ENCODE measurements at regions not wholly inside any gene's neighbourhood (a gene's known extent, or its start where the extent isn't known, plus 50 kb on each side); places are given as distances from the start of the nearest gene placed in this dataset.

- Histone ChIP-seq H3K27me3 (ENCODE audit: control insufficient read depth in 4 of 4, insufficient read depth in 4 of 4, low read length in 3 of 4) (no peaks in the 10 kb centered on the region), H3K4me3 (ENCODE audit: low read depth in 1 of 3, low read length in 3 of 3) (no peak overlapping the region), H3K9me3 (ENCODE audit: control insufficient read depth in 4 of 4, low read length in 3 of 4) (peaks cover 0 to 8% (median 0%) of the 10 kb centered on the region in 4 donors), H3K9ac (ENCODE audit: low read depth in 1 of 2, low read length in 2 of 2) (no peak overlapping the region), H3K4me1 (ENCODE audit: control insufficient read depth in 4 of 4, insufficient read depth in 4 of 4, low read length in 3 of 4) (no peaks in the 10 kb centered on the region), H3K27ac (ENCODE audit: low read depth in 1 of 2, low read length in 2 of 2) (no peak overlapping the region), H3K36me3 (ENCODE audit: control insufficient read depth in 4 of 4, insufficient read depth in 3 of 4, low read depth in 1 of 4, low read length in 3 of 4) (no peaks in the 10 kb centered on the region)
- no peak for DNase-seq (ENCODE audit: low spot score)
- TF ChIP-seq SP1 (IDR thresholded peaks at IDR 0.05): no peak
- no peak for TF ChIP-seq HNF4G (IDR thresholded peaks at IDR 0.05)
- no peak for TF ChIP-seq RXRA (IDR thresholded peaks at IDR 0.05)
- TF ChIP-seq FOXA1 (IDR thresholded peaks at IDR 0.05): no peak
- no peak for TF ChIP-seq ZBTB33 (IDR thresholded peaks at IDR 0.05)
- TF ChIP-seq FOXA2 (IDR thresholded peaks at IDR 0.05): no peak
- no peak for TF ChIP-seq REST (IDR thresholded peaks at IDR 0.05)
- WGBS: 24% methylated on average over 4 of the region's 4 CpGs
These were observed 243.6 kb downstream of the KIF21A start for GRCh38 chr12:39199351-39199750.

GRCh38 chr12:39188689-39189088 lies 254.2 kb downstream of the KIF21A start:
- Histone ChIP-seq H3K4me1 (ENCODE audit: control insufficient read depth in 4 of 4, insufficient read depth in 4 of 4, low read length in 3 of 4) (no peaks in the 10 kb centered on the region), H3K36me3 (ENCODE audit: control insufficient read depth in 4 of 4, insufficient read depth in 3 of 4, low read depth in 1 of 4, low read length in 3 of 4) (no peaks in the 10 kb centered on the region), H3K27ac (ENCODE audit: low read depth in 1 of 2, low read length in 2 of 2) (no peak overlapping the region), H3K27me3 (ENCODE audit: control insufficient read depth in 4 of 4, insufficient read depth in 4 of 4, low read length in 3 of 4) (no peaks in the 10 kb centered on the region), H3K9me3 (ENCODE audit: control insufficient read depth in 4 of 4, low read length in 3 of 4) (no peaks in the 10 kb centered on the region), H3K9ac (ENCODE audit: low read depth in 1 of 2, low read length in 2 of 2) (no peak overlapping the region), H3K4me3 (ENCODE audit: low read depth in 1 of 3, low read length in 3 of 3) (no peak overlapping the region)
- 86% methylated on average over 5 of the region's 5 CpGs for WGBS
- TF ChIP-seq JUND (IDR thresholded peaks at IDR 0.05): no peak
- TF ChIP-seq RAD21 (IDR thresholded peaks at IDR 0.05): no peak
- TF ChIP-seq NR2F2 (IDR thresholded peaks at IDR 0.05): no peak
- TF ChIP-seq TAF1 (conservative IDR thresholded peaks at IDR 0.05): no peak
- TF ChIP-seq SP1 (IDR thresholded peaks at IDR 0.05): no peak
- TF ChIP-seq HNF4A (conservative IDR thresholded peaks at IDR 0.05): no peak
- TF ChIP-seq MAX (IDR thresholded peaks at IDR 0.05): no peak
- DNase-seq (ENCODE audit: low spot score): no peak

GRCh38 chr12:39186744-39187143 lies 256.2 kb downstream of the KIF21A start:
- H3K9ac ChIP-seq (ENCODE audit: low read depth in 1 of 2, low read length in 2 of 2): no peak overlapping the region
- H3K4me3 ChIP-seq (ENCODE audit: low read depth in 1 of 3, low read length in 3 of 3): no peak overlapping the region
- 87% methylated on average over 11 of the region's 11 CpGs for WGBS
- H3K4me1 ChIP-seq (ENCODE audit: control insufficient read depth in 4 of 4, insufficient read depth in 4 of 4, low read length in 3 of 4): no peaks in the 10 kb centered on the region
- H3K27me3 ChIP-seq (ENCODE audit: control insufficient read depth in 4 of 4, insufficient read depth in 4 of 4, low read length in 3 of 4): no peaks in the 10 kb centered on the region
- DNase-seq (ENCODE audit: low spot score): no peak
- no peaks in the 10 kb centered on the region for H3K9me3 ChIP-seq (ENCODE audit: control insufficient read depth in 4 of 4, low read length in 3 of 4)
- H3K36me3 ChIP-seq (ENCODE audit: control insufficient read depth in 4 of 4, insufficient read depth in 3 of 4, low read depth in 1 of 4, low read length in 3 of 4): no peaks in the 10 kb centered on the region
- H3K27ac ChIP-seq (ENCODE audit: low read depth in 1 of 2, low read length in 2 of 2): no peak overlapping the region
- TF ChIP-seq TAF1 (conservative IDR thresholded peaks at IDR 0.05) (no peak), NR2F2 (IDR thresholded peaks at IDR 0.05) (no peak), REST (IDR thresholded peaks at IDR 0.05) (no peak), MAX (IDR thresholded peaks at IDR 0.05) (no peak), EGR1 (IDR thresholded peaks at IDR 0.05; ENCODE audit: low read depth in 2 of 2) (no peak), RAD21 (IDR thresholded peaks at IDR 0.05) (no peak), FOXA2 (IDR thresholded peaks at IDR 0.05) (no peak), HNF4G (IDR thresholded peaks at IDR 0.05) (no peak), CTCF (IDR thresholded peaks at IDR 0.05; ENCODE audit: low read depth, low read length, missing input control) (no peak), GABPA (IDR thresholded peaks at IDR 0.05 in 1 of 2, conservative IDR thresholded peaks at IDR 0.05 in 1 of 2) (no peak), ATF3 (IDR thresholded peaks at IDR 0.05) (no peak)

All from liver (tissue), 8 donors.